CD4-positive, alpha-beta T cell (primary cell): ENCODE measurements at regions not wholly inside any gene's neighbourhood (a gene's known extent, or its start where the extent isn't known, plus 50 kb on each side); places are given as distances from the start of the nearest gene placed in this dataset.

ENCODE experiments used
- ATAC-seq: fragments of 200-7000 bp; cut with Tn5 transposase; one replicate; pipeline ENCODE4 v1.10.0; 2022; ENCODE audit warnings: mild to moderate bottlenecking; ENCODE audit not compliant: poor library complexity
- CTCF ChIA-PET: fragments of 350-600 bp; sonication (Branson Sonifier 250); formaldehyde crosslinking; loops from one replicate; lab custom pipeline; 2021; ENCODE audit warnings: antibody characterized with exemption, inconsistent platforms; lab: Charles Lee
- POLR2A ChIA-PET: fragments of 350-600 bp; sonication (Branson Sonifier 250); formaldehyde crosslinking; loops from one replicate; lab custom pipeline; 2021; ENCODE audit warnings: antibody characterized with exemption, inconsistent platforms; lab: Charles Lee
- DNase-seq, 14 experiments: peaks; one replicate each; pipeline ENCODE4 v3.0.0-alpha.2; 2013 to 2020; ENCODE audit warnings: mixed read lengths in 2 of 14
- H3K27ac ChIP-seq, 2 donors: one replicate each; pipeline versions ENCODE4 v1.5.1 to v1.7.0; 2013; ENCODE audit warnings: low read length in 2 of 2, low read depth in 1 of 2, mild to moderate bottlenecking in 1 of 2
- H3K27me3 ChIP-seq, 2 experiments: 1 replicate in 1 of 2; 2 replicates in 1 of 2; pipeline versions ENCODE4 v1.6.1 to v1.7.0; 2013; ENCODE audit warnings: low read length in 2 of 2, control low read depth in 1 of 2, mild to moderate bottlenecking in 1 of 2, moderate library complexity in 1 of 2; ENCODE audit not compliant: insufficient read depth in 2 of 2, control insufficient read depth in 1 of 2
- H3K36me3 ChIP-seq: one replicate; pipeline ENCODE4 v1.6.1; 2013; ENCODE audit warnings: low read length, control low read depth; ENCODE audit not compliant: insufficient read depth
- H3K4me1 ChIP-seq: one replicate; pipeline ENCODE4 v1.6.1; 2013; ENCODE audit warnings: low read length, control low read depth; ENCODE audit not compliant: insufficient read depth
- H3K4me3 ChIP-seq: one replicate; pipeline ENCODE4 v1.5.1; 2013; ENCODE audit warnings: mild to moderate bottlenecking, low read length, moderate library complexity
- H3K9me3 ChIP-seq, 2 experiments: 1 replicate in 1 of 2; 2 replicates in 1 of 2; pipeline versions ENCODE4 v1.6.1 to v1.7.0; 2013; ENCODE audit warnings: low read length in 2 of 2, mild to moderate bottlenecking in 2 of 2, control low read depth in 1 of 2, moderate library complexity in 1 of 2; ENCODE audit not compliant: control insufficient read depth in 1 of 2, insufficient read depth in 1 of 2
- H3K27ac Mint-ChIP-seq: one replicate; pipeline ENCODE4 v1.8.0; 2020; ENCODE audit warnings: mixed read lengths
- H3K27me3 Mint-ChIP-seq: one replicate; pipeline ENCODE4 v1.8.0; 2021; ENCODE audit warnings: mixed read lengths
- H3K36me3 Mint-ChIP-seq: one replicate; pipeline ENCODE4 v1.8.0; 2021; ENCODE audit warnings: low read depth, mixed read lengths
- H3K4me1 Mint-ChIP-seq: one replicate; pipeline ENCODE4 v1.8.0; 2021; ENCODE audit warnings: low read depth, mixed read lengths
- H3K4me3 Mint-ChIP-seq: one replicate; pipeline ENCODE4 v1.8.0; 2020; ENCODE audit warnings: mild to moderate bottlenecking, mixed read lengths
- H3K9me3 Mint-ChIP-seq: one replicate; pipeline ENCODE4 v1.8.0; 2020; ENCODE audit warnings: mixed read lengths
- CTCF ChIP-seq: fragments of 200-600 bp; IDR thresholded peaks from one replicate; pipeline ENCODE4 v1.8.0; 2022; ENCODE audit warnings: antibody characterized with exemption, mild to moderate bottlenecking
- intact Hi-C, 2 experiments: fragments of 100-400 bp; cut with DNase I in 1 of 2; cut with micrococcal nuclease in 1 of 2; formaldehyde crosslinking; loops; one replicate each; pipeline versions ENCODE4 v1.15.1 to v1.9.0; 2023 to 2025; cut with DNase I, micrococcal nuclease

GRCh38 chr5:167770461-167770860 is 521.0 kb upstream of the WWC1 start:
- no peak overlapping the region for H3K4me3 Mint-ChIP-seq

GRCh38 chr5:167771571-167771970 is 519.9 kb upstream of the WWC1 start:
- H3K27me3 ChIP-seq = no peaks in the 10 kb centered on the region
- Mint-ChIP-seq H3K27ac (no peak overlapping the region), H3K9me3 (no peaks in the 10 kb centered on the region), H3K4me3 (no peak overlapping the region), H3K4me1 (no peaks in the 10 kb centered on the region), H3K27me3 (no peaks in the 10 kb centered on the region), H3K36me3 (no peaks in the 10 kb centered on the region)
- H3K9me3 ChIP-seq = peaks cover 0 to 4% of the 10 kb centered on the region in 2 experiments
- no peak for TF ChIP-seq CTCF
- ChIA-PET POLR2A (no interaction called here), CTCF (interaction anchor here (1.1 kb wide), 1 partner anchor 10 kb away, joined by 3 read pairs; no protein-coding TSS in a partner anchor)
- H3K36me3 ChIP-seq = no peaks in the 10 kb centered on the region
- no peak overlapping the region for H3K27ac ChIP-seq
- intact Hi-C loops = no loop called here
- H3K4me3 ChIP-seq = no peak overlapping the region
- no peak for DNase-seq
- no peaks in the 10 kb centered on the region for H3K4me1 ChIP-seq
- no peak for ATAC-seq

More at GRCh38 chr5:167770461-167770860, 521.0 kb upstream of the WWC1 start:
- H3K9me3 ChIP-seq = no peaks in the 10 kb centered on the region
- no peak overlapping the region for H3K27ac Mint-ChIP-seq
- no peaks in the 10 kb centered on the region for H3K36me3 ChIP-seq
- H3K27me3 Mint-ChIP-seq = no peaks in the 10 kb centered on the region
- no peaks in the 10 kb centered on the region for H3K4me1 ChIP-seq
- H3K9me3 Mint-ChIP-seq = no peaks in the 10 kb centered on the region
- ATAC-seq = no peak
- POLR2A ChIA-PET = no interaction called here
- DNase-seq = no peak
- CTCF ChIA-PET = no interaction called here
- no peak overlapping the region for H3K27ac ChIP-seq
- no peak for TF ChIP-seq CTCF
- no peaks in the 10 kb centered on the region for H3K4me1 Mint-ChIP-seq
- H3K4me3 ChIP-seq = no peak overlapping the region
- intact Hi-C loops = no loop called here
- no peaks in the 10 kb centered on the region for H3K36me3 Mint-ChIP-seq
- no peaks in the 10 kb centered on the region for H3K27me3 ChIP-seq

- H3K36me3 ChIP-seq = no peaks in the 10 kb centered on the region
- no peak for TF ChIP-seq CTCF
- DNase-seq (no peak), ATAC-seq (no peak)
- H3K27ac ChIP-seq = no peak overlapping the region
- H3K27me3 Mint-ChIP-seq = no peaks in the 10 kb centered on the region
- CTCF ChIA-PET = no interaction called here
- no peak overlapping the region for H3K27ac Mint-ChIP-seq
- H3K4me1 ChIP-seq = no peaks in the 10 kb centered on the region
- no peaks in the 10 kb centered on the region for H3K9me3 Mint-ChIP-seq
- H3K27me3 ChIP-seq = no peaks in the 10 kb centered on the region
- POLR2A ChIA-PET = no interaction called here
- H3K9me3 ChIP-seq = peaks cover 0 to 4% of the 10 kb centered on the region in 2 experiments
- no peaks in the 10 kb centered on the region for H3K4me1 Mint-ChIP-seq
- H3K4me3 ChIP-seq = no peak overlapping the region
- intact Hi-C loops = no loop called here
- no peaks in the 10 kb centered on the region for H3K36me3 Mint-ChIP-seq
- no peak overlapping the region for H3K4me3 Mint-ChIP-seq
Measured at GRCh38 chr5:167773668-167774301, 517.7 kb upstream of the WWC1 start.
